ENCODE measurements at regions not wholly inside any gene's neighbourhood (a gene's known extent, or its start where the extent isn't known, plus 50 kb on each side); places are given as distances from the start of the nearest gene placed in this dataset.

- TF ChIP-seq CTBP1 (IDR thresholded peaks at IDR 0.05; ENCODE audit: borderline replicate concordance) (no peak), HDGF (IDR thresholded peaks at IDR 0.05; ENCODE audit: borderline replicate concordance) (no peak), PKNOX1 (IDR thresholded peaks at IDR 0.05) (no peak), SUZ12 (IDR thresholded peaks at IDR 0.05) (no peak), TARDBP (IDR thresholded peaks at IDR 0.05) (no peak), ARNT (IDR thresholded peaks at IDR 0.05) (no peak), L3MBTL2 (conservative IDR thresholded peaks at IDR 0.05) (no peak)
Observed at GRCh38 chr16:52786091-52786490, 239.1 kb upstream of the TOX3 start.

Measured in HEK293T (cell line).